HAP-1 (cell line): ENCODE measurements at regions not wholly inside any gene's neighbourhood (a gene's known extent, or its start where the extent isn't known, plus 50 kb on each side); places are given as distances from the start of the nearest gene placed in this dataset.
"Not testable (repeated sequence)": the region's sequence is repeated elsewhere in the genome, so short reads cannot be mapped to it uniquely, and the experiment has no call there.

ENCODE experiments used
- DNase-seq, 2 experiments: peaks; one replicate each; pipeline ENCODE4 v3.0.0-alpha.2; 2016 to 2020; ENCODE audit warnings: low spot score in 2 of 2
- H3K27me3 ChIP-seq: fragments of 250-450 bp; sonication (Bioruptor Pico); 2 replicates; pipeline ENCODE4 v1.5.1; 2020; ENCODE audit warnings: low read depth, mild to moderate bottlenecking, moderate library complexity
- H3K36me3 ChIP-seq: fragments of 250-450 bp; sonication (Bioruptor Pico); replicated peaks from 2 replicates; pipeline ENCODE4 v1.5.1; 2020; ENCODE audit warnings: mild to moderate bottlenecking
- H3K4me1 ChIP-seq: fragments of 250-450 bp; sonication (Bioruptor Pico); 2 replicates; pipeline ENCODE4 v1.5.1; 2020; ENCODE audit warnings: mild to moderate bottlenecking
- H3K4me3 ChIP-seq: fragments of 250-450 bp; sonication (Bioruptor Pico); 2 replicates; pipeline ENCODE4 v1.5.1; 2020; ENCODE audit warnings: mild to moderate bottlenecking, moderate library complexity
- H3K9me3 ChIP-seq: fragments of 250-450 bp; sonication (Bioruptor Pico); 2 replicates; pipeline ENCODE4 v1.5.1; 2020; ENCODE audit warnings: mild to moderate bottlenecking, moderate library complexity
- in situ Hi-C: fragments of 300-500 bp; cut with MboI; formaldehyde crosslinking; loops from 3 replicates; pipeline ENCODE4 v1.14.3; 2020; ENCODE audit warnings: low sequenced_read_pairs, inconsistent platforms, mixed read lengths

DNA sequence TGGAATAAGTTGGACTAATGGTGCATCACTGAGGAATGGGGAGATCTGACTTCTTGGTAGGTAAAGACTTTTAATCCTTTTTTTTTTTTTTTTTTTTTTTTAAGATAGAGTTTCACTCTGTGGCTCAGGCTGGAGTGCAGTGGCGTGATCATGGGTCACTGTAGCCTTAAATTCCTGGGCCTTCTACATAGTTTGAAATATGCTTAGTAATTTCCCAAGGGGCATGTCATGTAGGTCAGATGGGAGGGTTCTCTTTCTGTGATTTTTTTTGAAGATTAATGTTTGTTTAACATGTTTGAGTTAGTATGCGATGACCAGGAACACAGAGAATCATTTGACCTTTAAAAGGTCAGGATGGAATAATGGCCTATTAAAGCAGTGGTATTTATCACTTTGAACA is 129.1 kb downstream of the S1PR1 start:
- H3K4me3 ChIP-seq, result no peak overlapping the region
- H3K9me3 ChIP-seq, result no peaks in the 10 kb centered on the region
- no peaks in the 10 kb centered on the region for H3K4me1 ChIP-seq
- H3K27me3 ChIP-seq, result no peaks in the 10 kb centered on the region
- in situ Hi-C loops, result no loop called here
- no peak for DNase-seq
- no peaks in the 10 kb centered on the region for H3K36me3 ChIP-seq

DNA sequence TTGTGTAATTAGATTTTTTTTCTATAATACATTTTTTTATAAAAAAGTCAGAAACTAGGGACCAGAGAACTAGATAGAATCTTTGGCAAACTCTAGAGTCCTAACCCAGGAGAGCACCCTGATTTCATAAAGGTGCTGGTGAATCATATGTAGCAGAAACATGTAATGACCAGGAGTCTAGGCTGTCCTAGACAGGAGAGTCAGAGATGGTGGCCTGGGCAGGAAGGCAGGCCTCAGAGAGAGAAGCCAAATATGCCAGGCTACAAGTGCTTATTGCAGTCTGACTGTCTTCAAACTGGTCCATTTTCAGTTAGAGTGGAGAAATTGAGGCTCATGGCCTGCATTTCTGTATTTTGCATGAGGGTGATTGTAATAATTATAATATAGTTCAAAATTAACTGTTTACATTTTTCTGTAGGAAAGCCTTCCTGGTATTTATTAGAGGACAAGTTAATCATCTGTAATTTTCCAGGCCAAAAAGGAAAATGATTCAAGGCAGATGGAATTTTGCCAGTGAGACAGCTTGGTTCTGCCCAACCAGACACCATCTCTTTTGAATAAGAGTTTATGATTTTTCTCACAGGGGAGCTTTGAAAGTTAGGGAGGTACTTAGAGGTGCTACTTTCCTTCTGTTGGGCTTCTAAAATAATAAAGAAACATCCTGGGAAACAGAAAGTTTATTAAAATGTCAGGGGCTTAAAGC is 129.8 kb downstream of the S1PR1 start:
- Histone ChIP-seq H3K27me3 (no peaks in the 10 kb centered on the region), H3K4me1 (no peaks in the 10 kb centered on the region), H3K36me3 (no peaks in the 10 kb centered on the region), H3K4me3 (no peak overlapping the region), H3K9me3 (no peaks in the 10 kb centered on the region)
- DNase-seq, result no peak
- in situ Hi-C loops, result no loop called here

DNA sequence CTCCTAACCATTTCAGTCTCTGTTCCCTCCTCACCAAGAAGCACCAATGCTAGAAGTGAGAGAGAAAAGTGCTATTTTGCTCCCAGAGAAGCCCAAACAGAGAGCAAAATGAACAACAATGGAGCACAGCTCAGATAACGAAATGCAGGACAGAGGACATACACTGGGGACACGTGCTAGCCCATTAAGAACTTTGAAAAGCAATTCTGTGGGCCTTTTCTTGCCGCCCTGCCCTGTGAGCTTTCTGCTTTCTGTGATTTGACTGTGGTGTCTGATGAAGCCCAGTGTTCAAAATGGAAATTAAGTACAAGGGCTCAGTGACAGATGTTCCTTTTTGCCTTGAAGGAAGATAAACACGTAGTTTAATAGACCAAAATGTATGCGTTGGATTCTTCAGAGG is 130.8 kb downstream of the S1PR1 start:
- H3K4me1 ChIP-seq, result no peaks in the 10 kb centered on the region

DNA sequence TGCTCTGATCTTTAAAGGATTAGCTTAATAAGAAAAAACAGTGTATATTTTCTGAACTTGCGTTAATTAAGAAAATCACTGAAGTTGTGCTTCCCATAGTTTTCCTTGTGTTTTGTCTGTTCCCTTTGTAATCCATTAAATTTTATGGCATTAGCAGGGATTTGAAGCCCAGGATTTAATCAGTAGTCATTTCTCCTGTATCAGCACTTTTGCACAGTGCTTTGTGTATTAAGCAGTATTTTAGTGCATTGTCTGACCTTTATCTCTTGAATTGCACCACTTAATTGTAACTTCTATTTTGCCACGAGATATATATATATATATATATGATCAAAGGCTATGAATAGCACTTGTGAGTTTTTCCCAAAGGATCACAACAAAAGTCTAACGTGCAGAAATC is 133.7 kb downstream of the S1PR1 start:
- in situ Hi-C loops, result no loop called here
- DNase-seq, result no peak
- H3K4me3 ChIP-seq, result no peak overlapping the region
- H3K4me1 ChIP-seq, result no peaks in the 10 kb centered on the region
- H3K36me3 ChIP-seq, result no peaks in the 10 kb centered on the region
- no peaks in the 10 kb centered on the region for H3K9me3 ChIP-seq
- no peaks in the 10 kb centered on the region for H3K27me3 ChIP-seq

More for the DNA sequence above, 130.8 kb downstream of the S1PR1 start:
- Histone ChIP-seq H3K4me3 (no peak overlapping the region), H3K27me3 (no peaks in the 10 kb centered on the region), H3K9me3 (no peaks in the 10 kb centered on the region), H3K36me3 (no peaks in the 10 kb centered on the region)
- in situ Hi-C loops, result no loop called here
- DNase-seq, result no peak

DNA sequence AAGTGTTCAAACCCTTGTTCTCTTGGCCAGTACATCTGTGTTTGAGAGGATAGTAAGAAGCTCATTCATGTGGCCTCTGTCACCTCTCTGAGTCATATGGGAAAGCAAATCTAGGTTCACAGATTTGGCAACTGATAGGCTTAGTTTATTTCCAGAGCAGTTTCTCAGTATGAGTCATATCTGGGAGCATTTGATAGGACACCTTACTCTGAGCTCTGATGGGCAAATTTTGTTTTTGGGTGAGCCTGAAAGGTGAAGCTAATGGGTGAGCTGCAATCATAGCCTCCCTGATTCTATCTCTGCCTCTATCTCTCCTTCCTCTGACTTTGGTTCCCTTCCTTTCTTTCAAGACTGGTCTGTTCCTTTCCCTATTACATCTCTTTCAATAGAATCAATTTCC is 134.4 kb downstream of the S1PR1 start:
- in situ Hi-C loops, result no loop called here
- Histone ChIP-seq H3K4me1 (no peaks in the 10 kb centered on the region), H3K36me3 (no peaks in the 10 kb centered on the region), H3K4me3 (no peak overlapping the region), H3K27me3 (no peaks in the 10 kb centered on the region), H3K9me3 (no peaks in the 10 kb centered on the region)
- DNase-seq, result no peak

DNA sequence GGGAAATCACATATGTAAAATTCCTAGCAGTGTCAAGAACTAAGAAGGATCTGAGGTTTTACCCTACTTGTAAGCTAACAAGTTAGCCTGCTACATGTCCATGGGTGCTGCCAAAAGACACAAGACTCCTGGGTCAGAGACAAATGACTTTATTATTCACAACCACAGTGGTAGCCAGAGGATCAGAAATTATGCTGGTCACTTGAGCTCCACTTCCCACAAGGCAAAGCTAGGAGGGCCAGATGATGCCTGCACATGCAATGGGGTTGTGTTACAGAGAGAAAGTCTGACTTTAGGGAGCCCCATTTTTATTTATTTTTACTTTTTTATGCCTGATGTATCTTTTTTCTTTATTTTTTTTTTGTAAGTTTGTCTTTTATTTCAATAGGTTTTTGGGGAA is 136.8 kb downstream of the S1PR1 start:
- in situ Hi-C loops, result no loop called here
- H3K4me3 ChIP-seq, result no peak overlapping the region

DNA sequence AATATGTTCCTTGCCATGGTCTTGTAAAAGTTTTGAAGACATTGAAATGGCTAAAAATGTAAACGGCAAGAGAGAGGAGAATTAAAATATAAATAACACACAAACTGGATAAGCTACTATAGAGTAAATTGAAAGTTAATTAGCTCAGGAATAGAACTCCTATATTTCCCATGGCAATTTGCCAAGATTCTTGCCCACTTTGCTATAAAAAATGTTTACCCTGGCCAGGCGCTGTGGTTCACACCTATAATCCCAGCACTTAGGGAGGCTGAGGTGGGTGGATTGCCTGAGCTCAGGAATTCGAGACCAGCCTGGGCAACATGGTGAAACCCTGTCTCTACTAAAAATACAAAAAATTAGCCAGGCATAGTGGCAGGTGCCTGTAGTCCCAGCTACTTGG is 138.6 kb downstream of the S1PR1 start:
- H3K4me1 ChIP-seq, H3K27me3 ChIP-seq, H3K36me3 ChIP-seq, H3K9me3 ChIP-seq, in situ Hi-C loops, H3K4me3 ChIP-seq, DNase-seq: not testable (repeated sequence)

More for the DNA sequence above, 136.8 kb downstream of the S1PR1 start:
- no peak for DNase-seq
- Histone ChIP-seq H3K9me3 (no peaks in the 10 kb centered on the region), H3K27me3 (no peaks in the 10 kb centered on the region), H3K36me3 (no peaks in the 10 kb centered on the region), H3K4me1 (no peaks in the 10 kb centered on the region)

DNA sequence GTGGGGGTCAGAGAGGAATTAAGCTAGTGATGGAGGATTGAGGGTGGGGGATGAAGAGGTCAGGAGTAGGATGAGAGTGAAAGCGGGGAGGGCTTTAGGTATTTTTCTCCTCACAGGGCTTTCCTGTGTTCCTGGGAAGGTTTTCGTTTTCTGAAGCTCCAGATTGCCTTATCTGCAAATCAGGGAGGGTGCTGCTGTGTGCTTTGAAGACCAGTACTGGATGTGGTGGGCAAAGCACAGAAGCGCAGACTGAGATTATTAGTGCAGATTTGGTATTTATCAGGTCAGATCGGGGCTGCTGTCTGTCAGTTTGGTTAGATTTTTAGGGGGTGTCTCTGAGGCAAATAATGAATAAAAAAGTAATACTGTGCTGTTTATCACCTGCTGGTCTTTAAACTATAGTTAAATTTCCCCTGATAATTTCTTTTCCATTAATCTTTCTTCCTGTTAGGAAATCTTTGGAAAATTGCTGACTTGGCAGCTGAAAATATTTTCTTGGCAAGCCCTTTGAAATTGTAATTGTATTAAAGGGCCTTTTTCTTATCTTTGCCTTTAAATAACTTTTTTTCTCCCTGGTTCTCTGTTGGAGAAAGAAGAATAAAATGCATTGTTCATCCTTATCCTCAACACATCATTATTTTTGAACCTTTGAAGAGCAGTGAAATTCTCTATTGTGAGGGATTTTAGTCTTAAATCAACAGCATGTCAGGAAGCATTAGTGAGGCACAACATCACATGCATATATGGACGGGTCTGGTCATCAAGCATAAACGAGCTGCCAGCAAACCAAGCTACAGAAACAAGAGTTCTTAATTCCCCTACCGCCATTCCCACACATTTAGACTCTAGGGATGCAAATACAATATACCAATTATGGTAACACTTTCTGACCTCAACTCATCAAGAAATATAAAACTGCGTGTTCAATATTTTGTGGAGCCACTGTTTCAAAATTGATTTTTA is 139.6 kb downstream of the S1PR1 start:
- no peaks in the 10 kb centered on the region for H3K36me3 ChIP-seq
- no peak overlapping the region for H3K4me3 ChIP-seq
- H3K9me3 ChIP-seq, result no peaks in the 10 kb centered on the region
- no peak for DNase-seq
- no peaks in the 10 kb centered on the region for H3K27me3 ChIP-seq
- H3K4me1 ChIP-seq, result no peaks in the 10 kb centered on the region
- in situ Hi-C loops, result no loop called here

DNA sequence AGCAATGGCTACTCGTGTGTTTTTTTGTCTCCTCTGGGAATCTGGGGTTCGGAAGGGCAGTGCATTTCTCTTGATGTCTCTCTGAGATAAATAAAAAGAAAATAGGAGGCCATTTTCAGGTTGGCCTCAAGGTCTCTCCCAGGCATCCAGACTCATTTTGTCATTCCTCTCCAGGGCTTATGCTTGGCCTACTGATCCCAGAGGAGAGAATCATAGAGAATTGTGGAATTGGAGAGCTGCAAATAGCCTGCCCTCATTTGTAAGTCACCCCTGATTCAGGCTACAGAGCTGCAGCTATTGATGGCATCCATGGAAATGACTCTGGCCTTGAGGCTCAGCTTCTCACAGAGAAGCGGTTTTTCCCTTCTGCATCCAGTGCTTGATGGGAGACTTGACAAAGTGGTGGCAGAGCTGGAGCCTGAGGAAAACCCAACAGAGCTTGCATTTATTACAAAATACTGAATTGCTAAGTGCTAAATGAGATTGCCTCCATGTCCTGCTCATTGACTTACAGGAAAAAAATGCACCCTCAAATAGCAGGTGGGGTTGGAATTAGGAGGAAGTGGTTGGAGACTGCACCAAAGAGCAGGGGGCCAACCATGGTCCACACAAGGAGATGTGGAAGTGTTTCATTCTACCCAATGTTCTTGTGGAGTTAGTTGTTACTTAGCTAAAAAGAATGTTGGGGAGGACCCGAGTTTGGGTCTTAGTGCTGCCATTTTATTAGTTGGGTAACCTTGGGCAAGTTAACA is 140.4 kb downstream of the S1PR1 start:
- Histone ChIP-seq H3K36me3 (no peaks in the 10 kb centered on the region), H3K9me3 (no peaks in the 10 kb centered on the region), H3K27me3 (no peaks in the 10 kb centered on the region), H3K4me1 (no peaks in the 10 kb centered on the region), H3K4me3 (no peak overlapping the region)
- no peak for DNase-seq
- in situ Hi-C loops, result no loop called here

DNA sequence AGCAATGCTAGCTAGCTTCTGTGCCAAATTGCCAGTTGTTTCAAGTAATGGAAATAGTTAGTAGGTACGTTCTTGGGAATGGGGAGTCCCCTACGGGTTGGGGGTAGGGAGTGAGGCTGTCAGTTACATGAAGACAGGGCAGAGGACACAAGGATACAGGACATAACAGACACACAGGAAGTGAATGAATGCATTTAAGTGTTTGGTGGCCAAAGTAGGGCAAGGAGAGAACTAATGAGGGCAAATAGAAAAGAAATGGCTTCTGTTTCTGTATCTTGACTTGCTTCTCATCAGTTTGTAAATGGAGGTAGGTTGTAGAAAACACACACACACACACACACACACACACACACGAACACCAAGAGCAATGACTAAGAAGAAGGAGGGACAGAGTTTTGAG is 142.2 kb downstream of the S1PR1 start:
- in situ Hi-C loops, result no loop called here
- Histone ChIP-seq H3K4me1 (no peaks in the 10 kb centered on the region), H3K4me3 (no peak overlapping the region), H3K36me3 (no peaks in the 10 kb centered on the region), H3K9me3 (no peaks in the 10 kb centered on the region), H3K27me3 (no peaks in the 10 kb centered on the region)
- no peak for DNase-seq

DNA sequence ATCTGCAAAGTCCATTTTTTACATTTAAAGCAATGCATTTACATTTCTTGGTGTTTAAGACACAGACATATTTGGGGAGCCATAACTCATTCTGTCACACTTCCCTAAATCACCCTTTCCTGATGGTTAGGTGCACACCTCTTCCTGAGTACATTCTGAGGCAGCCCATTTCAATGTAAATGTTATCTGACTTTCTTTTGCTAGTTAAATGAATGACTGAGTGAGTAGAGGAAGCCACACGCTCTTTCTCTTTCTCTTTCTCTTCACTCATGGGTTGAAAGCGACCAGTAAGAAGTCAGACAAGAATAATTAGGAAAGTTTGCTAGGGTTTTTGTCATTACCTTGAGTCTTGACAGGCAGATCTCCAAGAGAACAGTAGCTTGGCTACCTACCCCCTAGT is 143.1 kb downstream of the S1PR1 start:
- no peak for DNase-seq
- in situ Hi-C loops, result no loop called here
- no peaks in the 10 kb centered on the region for H3K9me3 ChIP-seq
- H3K4me1 ChIP-seq, result no peaks in the 10 kb centered on the region
- H3K36me3 ChIP-seq, result no peaks in the 10 kb centered on the region
- no peak overlapping the region for H3K4me3 ChIP-seq
- H3K27me3 ChIP-seq, result no peaks in the 10 kb centered on the region

DNA sequence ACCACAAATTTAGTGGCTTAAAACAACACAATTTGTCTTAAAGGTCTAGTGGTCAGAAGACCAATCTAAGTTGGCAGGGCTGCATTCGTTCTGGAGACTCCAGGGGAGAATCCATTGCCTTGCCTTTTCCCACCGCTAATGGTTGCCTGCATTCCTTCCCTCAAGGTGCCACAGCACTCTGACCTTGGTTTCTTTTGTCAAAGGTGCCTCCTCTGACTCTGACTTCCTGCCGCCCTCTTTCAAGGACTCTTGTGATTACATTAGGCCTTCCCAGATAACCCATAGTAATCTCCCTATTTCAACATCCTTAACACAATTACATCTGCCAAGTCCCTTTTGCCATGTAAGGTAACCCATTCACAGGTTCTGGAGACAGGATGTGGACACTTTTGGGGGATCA is 145.3 kb downstream of the S1PR1 start:
- no peaks in the 10 kb centered on the region for H3K4me1 ChIP-seq
- H3K36me3 ChIP-seq, result no peaks in the 10 kb centered on the region
- in situ Hi-C loops, result no loop called here
- H3K4me3 ChIP-seq, result no peak overlapping the region
- H3K27me3 ChIP-seq, result no peaks in the 10 kb centered on the region
- no peak for DNase-seq
- no peaks in the 10 kb centered on the region; the same call in 1 of the 2 replicates for H3K9me3 ChIP-seq

DNA sequence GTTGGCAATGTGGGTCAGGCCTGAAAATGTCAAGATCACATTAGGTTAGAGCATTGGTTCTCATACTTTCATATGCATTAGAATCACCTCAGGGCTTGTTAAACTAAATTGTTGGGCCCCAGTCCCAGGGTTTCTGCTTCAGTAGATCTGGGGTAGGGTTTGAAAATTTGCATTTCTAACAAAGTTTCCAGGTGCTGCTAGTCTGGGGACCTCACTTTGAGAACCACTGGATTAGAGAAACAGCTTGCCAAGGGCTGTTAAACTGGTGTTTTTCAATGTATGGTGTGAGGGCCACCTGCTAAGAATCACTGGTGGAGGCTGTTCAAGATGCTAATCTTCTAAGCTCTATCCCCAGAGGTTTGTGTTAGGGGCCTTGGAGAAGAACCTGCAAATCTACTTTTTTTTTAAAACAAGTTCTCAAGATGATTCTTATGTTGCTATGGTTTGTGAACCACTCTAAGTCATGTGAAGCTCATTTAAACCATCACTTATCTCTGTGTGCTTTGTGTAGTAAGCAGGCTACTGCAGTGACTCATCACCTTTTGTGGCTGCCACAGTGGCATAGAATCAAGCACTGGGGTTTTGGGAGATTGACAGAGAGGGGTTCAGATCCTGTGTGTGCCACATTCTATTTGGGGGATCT is 152.2 kb downstream of the S1PR1 start:
- in situ Hi-C loops, result no loop called here

More for the DNA sequence above, 152.2 kb downstream of the S1PR1 start:
- DNase-seq, result no peak
- Histone ChIP-seq H3K4me1 (no peaks in the 10 kb centered on the region), H3K36me3 (no peaks in the 10 kb centered on the region), H3K27me3 (no peaks in the 10 kb centered on the region; the same call in 1 of the 2 replicates), H3K4me3 (no peak overlapping the region), H3K9me3 (no peaks in the 10 kb centered on the region; the same call in 1 of the 2 replicates)
